Mammary epithelial cell (primary cell): ENCODE measurements at regions not wholly inside any gene's neighbourhood (a gene's known extent, or its start where the extent isn't known, plus 50 kb on each side); places are given as distances from the start of the nearest gene placed in this dataset.

Experiments
- EZH2 ChIP-seq: IDR thresholded peaks from 2 replicates; pipeline ENCODE4 v1.6.1; 2012; ENCODE audit warnings: low read length, inconsistent platforms, borderline replicate concordance
- TF ChIP-seq, protein P1 (sequence below), 2 donors: IDR thresholded peaks in 1 of 2; conservative IDR thresholded peaks in 1 of 2; 2 replicates each; pipeline ENCODE4 v1.5.1; 2011 to 2012; ENCODE audit warnings: inconsistent platforms in 2 of 2, low read length in 2 of 2, mild to moderate bottlenecking in 2 of 2, control low read depth in 1 of 2, low read depth in 1 of 2; ENCODE audit not compliant: insufficient read depth in 1 of 2; ENCODE audit errors: extremely low read depth in 1 of 2

DNA sequence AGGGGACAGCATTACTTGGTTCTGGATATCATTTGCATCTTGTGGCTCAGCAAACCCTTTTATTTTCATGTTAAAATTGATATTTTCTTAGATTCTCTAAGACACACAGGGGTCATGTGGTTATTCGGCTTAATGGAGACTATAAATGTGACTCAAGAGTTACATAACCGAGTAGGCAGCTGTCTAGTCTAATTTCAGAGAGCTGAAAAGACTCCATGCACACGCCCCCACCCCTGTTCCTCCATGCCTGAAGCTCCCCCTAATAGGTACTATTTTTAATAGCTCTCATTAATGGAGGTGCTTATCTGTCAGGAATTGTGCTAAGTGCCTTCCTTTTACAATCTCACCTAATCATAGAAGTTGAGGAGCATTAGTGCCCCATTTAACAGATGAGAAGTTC lies 189.2 kb upstream of the ARHGAP20 start:
- TF ChIP-seq, protein P1, sequence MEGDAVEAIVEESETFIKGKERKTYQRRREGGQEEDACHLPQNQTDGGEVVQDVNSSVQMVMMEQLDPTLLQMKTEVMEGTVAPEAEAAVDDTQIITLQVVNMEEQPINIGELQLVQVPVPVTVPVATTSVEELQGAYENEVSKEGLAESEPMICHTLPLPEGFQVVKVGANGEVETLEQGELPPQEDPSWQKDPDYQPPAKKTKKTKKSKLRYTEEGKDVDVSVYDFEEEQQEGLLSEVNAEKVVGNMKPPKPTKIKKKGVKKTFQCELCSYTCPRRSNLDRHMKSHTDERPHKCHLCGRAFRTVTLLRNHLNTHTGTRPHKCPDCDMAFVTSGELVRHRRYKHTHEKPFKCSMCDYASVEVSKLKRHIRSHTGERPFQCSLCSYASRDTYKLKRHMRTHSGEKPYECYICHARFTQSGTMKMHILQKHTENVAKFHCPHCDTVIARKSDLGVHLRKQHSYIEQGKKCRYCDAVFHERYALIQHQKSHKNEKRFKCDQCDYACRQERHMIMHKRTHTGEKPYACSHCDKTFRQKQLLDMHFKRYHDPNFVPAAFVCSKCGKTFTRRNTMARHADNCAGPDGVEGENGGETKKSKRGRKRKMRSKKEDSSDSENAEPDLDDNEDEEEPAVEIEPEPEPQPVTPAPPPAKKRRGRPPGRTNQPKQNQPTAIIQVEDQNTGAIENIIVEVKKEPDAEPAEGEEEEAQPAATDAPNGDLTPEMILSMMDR (conservative IDR thresholded peaks at IDR 0.05 in 1 of 2, IDR thresholded peaks at IDR 0.05 in 1 of 2; ENCODE audit: extremely low read depth in 1 of 2, insufficient read depth in 1 of 2, low read depth in 1 of 2, low read length in 2 of 2) = no peak
- TF ChIP-seq EZH2 = no peak
